Kidney glomerular epithelial cell (primary cell): ENCODE measurements at regions not wholly inside any gene's neighbourhood (a gene's known extent, or its start where the extent isn't known, plus 50 kb on each side); places are given as distances from the start of the nearest gene placed in this dataset.
"Not testable (repeated sequence)": the region's sequence is repeated elsewhere in the genome, so short reads cannot be mapped to it uniquely, and the experiment has no call there.

ENCODE experiments used
- DNase-seq: peaks from one replicate; lab custom pipeline; 2025; lab: John Stamatoyannopoulos, UW

- DNase-seq, result no peak
Observed at GRCh38 chr6:74018825-74019224, 322.8 kb downstream of the CD109 start.

- no peak for DNase-seq
Observed at GRCh38 chr6:74015427-74015826, 319.4 kb downstream of the CD109 start.

- DNase-seq, result no peak
Observed at GRCh38 chr6:74000666-74001490, 304.9 kb downstream of the CD109 start.

GRCh38 chr6:73990609-73991238 is 294.7 kb downstream of the CD109 start:
- not testable (repeated sequence) for DNase-seq

GRCh38 chr6:73989428-73989827 is 293.4 kb downstream of the CD109 start:
- no peak for DNase-seq

GRCh38 chr6:73985891-73986290 is 289.9 kb downstream of the CD109 start:
- no peak for DNase-seq

GRCh38 chr6:73984571-73985210 is 288.7 kb downstream of the CD109 start:
- DNase-seq, result no peak

- DNase-seq, result peak; percentile 75
Observed at GRCh38 chr6:73983367-73983766, 287.4 kb downstream of the CD109 start.

GRCh38 chr6:73980096-73980495 is 284.1 kb downstream of the CD109 start:
- no peak for DNase-seq

- DNase-seq, result no peak
Observed at GRCh38 chr6:73978330-73978729, 282.3 kb downstream of the CD109 start.

- not testable (repeated sequence) for DNase-seq
Observed at GRCh38 chr6:73972518-73972917, 276.5 kb downstream of the CD109 start.

- no peak for DNase-seq
Observed at GRCh38 chr6:73969971-73970970, 274.3 kb downstream of the CD109 start.

GRCh38 chr6:73968221-73968757 is 272.3 kb downstream of the CD109 start:
- DNase-seq, result no peak

- no peak for DNase-seq
Observed at GRCh38 chr6:73965539-73966029, 269.6 kb downstream of the CD109 start.

- no peak for DNase-seq
Observed at GRCh38 chr6:73964241-73964854, 268.3 kb downstream of the CD109 start.

GRCh38 chr6:73962884-73963283 is 266.9 kb downstream of the CD109 start:
- DNase-seq, result no peak

- no peak for DNase-seq
Observed at GRCh38 chr6:73956305-73956704, 260.3 kb downstream of the CD109 start.

GRCh38 chr6:73955800-73956199 is 259.8 kb downstream of the CD109 start:
- no peak for DNase-seq

- DNase-seq, result no peak
Observed at GRCh38 chr6:73954881-73955280, 258.9 kb downstream of the CD109 start.

GRCh38 chr6:73951183-73951582 is 255.2 kb downstream of the CD109 start:
- no peak for DNase-seq
